Keratinocyte (primary cell): ENCODE measurements at regions not wholly inside any gene's neighbourhood (a gene's known extent, or its start where the extent isn't known, plus 50 kb on each side); places are given as distances from the start of the nearest gene placed in this dataset.

Experiments
- DNase-seq: peaks from one replicate; pipeline ENCODE4 v3.0.0-alpha.2; 2011; ENCODE audit warnings: low read depth, missing footprints, low spot score
- FAIRE-seq: peaks from 2 replicates; lab custom pipeline; 2011; peaks lifted over from hg19 to GRCh38; lab: Jason Lieb, UNC
- H2AFZ ChIP-seq: 2 replicates; pipeline ENCODE4 v1.6.0; 2012; ENCODE audit warnings: low read length, control low read depth, inconsistent platforms; ENCODE audit not compliant: control insufficient read depth
- H3K27ac ChIP-seq: 2 replicates; pipeline ENCODE4 v1.5.1; 2011; ENCODE audit warnings: low read length; ENCODE audit not compliant: control insufficient read depth, insufficient read depth
- H3K27me3 ChIP-seq: 3 replicates; pipeline ENCODE4 v1.6.0; 2011; ENCODE audit warnings: low read length; ENCODE audit not compliant: control insufficient read depth, insufficient read depth; ENCODE audit errors: extremely low read depth
- H3K36me3 ChIP-seq, 2 experiments: 2 replicates in 1 of 2; 3 replicates in 1 of 2; pipeline ENCODE4 v1.5.1; 2011; ENCODE audit warnings: low read length in 2 of 2, mild to moderate bottlenecking in 1 of 2; ENCODE audit not compliant: control insufficient read depth in 2 of 2, insufficient read depth in 2 of 2; ENCODE audit errors: extremely low read depth in 1 of 2
- H3K4me1 ChIP-seq: 3 replicates; pipeline ENCODE4 v1.5.1; 2011; ENCODE audit warnings: low read length; ENCODE audit not compliant: control insufficient read depth, insufficient read depth; ENCODE audit errors: extremely low read depth
- H3K4me2 ChIP-seq: 3 replicates; pipeline ENCODE4 v1.6.0; 2011; ENCODE audit warnings: low read depth, low read length; ENCODE audit not compliant: control insufficient read depth, insufficient read depth; ENCODE audit errors: extremely low read depth
- H3K4me3 ChIP-seq, 3 experiments: fragments of 200-600 bp in 1 of 3; sonication (generic) in 1 of 3; 2 replicates in 2 of 3; 3 replicates in 1 of 3; pipeline ENCODE4 v1.5.1; 2011 to 2016; ENCODE audit warnings: low read length in 3 of 3, mild to moderate bottlenecking in 3 of 3, control low read depth in 2 of 3, inconsistent platforms in 1 of 3, low read depth in 1 of 3, mixed read lengths in 1 of 3, mixed run types in 1 of 3, moderate library complexity in 1 of 3; ENCODE audit not compliant: control insufficient read depth in 2 of 3, insufficient read depth in 2 of 3; ENCODE audit errors: extremely low read depth in 1 of 3
- H3K79me2 ChIP-seq: 2 replicates; pipeline ENCODE4 v1.6.0; 2012; ENCODE audit warnings: low read length; ENCODE audit not compliant: control insufficient read depth, insufficient read depth
- H3K9ac ChIP-seq: 3 replicates; pipeline ENCODE4 v1.6.0; 2011; ENCODE audit warnings: low read length; ENCODE audit not compliant: control insufficient read depth, insufficient read depth; ENCODE audit errors: extremely low read depth
- H3K9me1 ChIP-seq: 3 replicates; pipeline ENCODE4 v1.6.0; 2011; ENCODE audit warnings: low read length; ENCODE audit not compliant: control insufficient read depth, insufficient read depth; ENCODE audit errors: extremely low read depth
- H3K9me3 ChIP-seq: 2 replicates; pipeline ENCODE4 v1.5.1; 2012; ENCODE audit warnings: low read depth, low read length; ENCODE audit not compliant: control insufficient read depth
- H4K20me1 ChIP-seq: 3 replicates; pipeline ENCODE4 v1.6.0; 2011; ENCODE audit warnings: low read length; ENCODE audit not compliant: control insufficient read depth, insufficient read depth; ENCODE audit errors: extremely low read depth
- CTCF ChIP-seq, 3 experiments: IDR thresholded peaks in 1 of 3; conservative IDR thresholded peaks in 1 of 3; optimal IDR thresholded peaks in 1 of 3; 2 replicates in 2 of 3; 3 replicates in 1 of 3; pipeline versions ENCODE3 to v1.5.1; 2011; ENCODE audit warnings: low read length in 3 of 3, mild to moderate bottlenecking in 3 of 3, moderate library complexity in 2 of 3, control low read depth in 1 of 3, inconsistent platforms in 1 of 3; ENCODE audit not compliant: insufficient read depth in 2 of 3; ENCODE audit errors: extremely low read depth in 1 of 3
- EZH2 ChIP-seq: IDR thresholded peaks from one replicate; pipeline ENCODE4 v1.6.1; 2012; ENCODE audit warnings: inconsistent platforms, mild to moderate bottlenecking, low read length, moderate library complexity
- dilution Hi-C: fragments of 300-500 bp; cut with MboI; formaldehyde crosslinking; loops from one replicate; pipeline ENCODE4 v1.7.0; 2020; ENCODE audit warnings: low sequenced_read_pairs; ENCODE audit not compliant: extremely low pct_ligation_motif_present

- H3K9me3 ChIP-seq = no peaks in the 10 kb centered on the region
- FAIRE-seq = no peak
- no peak overlapping the region for H3K4me3 ChIP-seq
- no peaks in the 10 kb centered on the region for H4K20me1 ChIP-seq
- DNase-seq = no peak
- H3K9me1 ChIP-seq = no peaks in the 10 kb centered on the region
- dilution Hi-C loops = no loop called here
- no peaks in the 10 kb centered on the region for H3K79me2 ChIP-seq
- H3K9ac ChIP-seq = no peak overlapping the region
- H3K27me3 ChIP-seq = no peaks in the 10 kb centered on the region
- no peak overlapping the region for H3K27ac ChIP-seq
- H3K4me2 ChIP-seq = no peak overlapping the region
- H2AFZ ChIP-seq = no peak overlapping the region
- H3K36me3 ChIP-seq = no peaks in the 10 kb centered on the region
- no peak for TF ChIP-seq CTCF (optimal IDR thresholded peaks at IDR 0.05 in 1 of 3, IDR thresholded peaks at IDR 0.05 in 1 of 3, conservative IDR thresholded peaks at IDR 0.05 in 1 of 3; ENCODE audit: extremely low read depth in 1 of 3, insufficient read depth in 2 of 3, low read length in 3 of 3)
- no peak for TF ChIP-seq EZH2
- no peaks in the 10 kb centered on the region for H3K4me1 ChIP-seq
Observed at GRCh38 chr7:68547181-68547580, 1051.1 kb upstream of the AUTS2 start.

- DNase-seq = no peak
- FAIRE-seq = no peak
- no peak overlapping the region for H3K9ac ChIP-seq
- H3K27me3 ChIP-seq = no peaks in the 10 kb centered on the region
- H3K27ac ChIP-seq = no peak overlapping the region
- H3K4me1 ChIP-seq = no peaks in the 10 kb centered on the region
- no peak overlapping the region for H3K4me2 ChIP-seq
- H3K79me2 ChIP-seq = no peaks in the 10 kb centered on the region
- no peak overlapping the region for H3K4me3 ChIP-seq
- no peaks in the 10 kb centered on the region for H3K9me3 ChIP-seq
- no peaks in the 10 kb centered on the region for H4K20me1 ChIP-seq
- H3K36me3 ChIP-seq = no peaks in the 10 kb centered on the region
- H3K9me1 ChIP-seq = no peaks in the 10 kb centered on the region
- dilution Hi-C loops = no loop called here
- no peak overlapping the region for H2AFZ ChIP-seq
- TF ChIP-seq CTCF (optimal IDR thresholded peaks at IDR 0.05 in 1 of 3, IDR thresholded peaks at IDR 0.05 in 1 of 3, conservative IDR thresholded peaks at IDR 0.05 in 1 of 3; ENCODE audit: extremely low read depth in 1 of 3, insufficient read depth in 2 of 3, low read length in 3 of 3) (no peak), EZH2 (no peak)
Observed at GRCh38 chr7:68547799-68548198, 1050.5 kb upstream of the AUTS2 start.
